Fibroblast of lung (primary cell): ENCODE measurements at regions not wholly inside any gene's neighbourhood (a gene's known extent, or its start where the extent isn't known, plus 50 kb on each side); places are given as distances from the start of the nearest gene placed in this dataset.

Experiments
- CTCF ChIP-seq, 2 donors: IDR thresholded peaks in 1 of 2; conservative IDR thresholded peaks in 1 of 2; 1 replicate in 1 of 2; 2 replicates in 1 of 2; pipeline ENCODE4 v1.5.1; 2011 to 2012; ENCODE audit warnings: low read length in 2 of 2, control low read depth in 1 of 2, inconsistent platforms in 1 of 2, low read depth in 1 of 2, mild to moderate bottlenecking in 1 of 2
- EZH2 ChIP-seq: IDR thresholded peaks from 2 replicates; pipeline ENCODE4 v1.5.1; 2012; ENCODE audit warnings: low read length, control low read depth, mild to moderate bottlenecking; ENCODE audit errors: missing control alignments

DNA sequence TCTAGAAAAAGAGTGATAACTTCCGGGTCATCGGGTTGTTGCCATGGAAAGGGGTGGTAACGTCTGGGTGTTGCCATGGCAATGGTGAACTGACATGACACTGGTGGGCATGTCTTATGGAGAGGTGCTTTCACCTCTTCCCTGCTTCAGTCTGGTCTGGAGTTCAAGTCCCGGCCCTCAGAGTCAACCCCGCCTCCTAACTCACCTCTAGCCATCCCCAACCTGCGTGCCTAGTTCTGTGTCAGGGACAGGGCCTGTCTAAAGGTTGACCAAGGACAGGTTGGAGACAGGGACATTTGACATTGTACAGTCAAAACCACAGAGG, 96.0 kb downstream of the LSM3 start:
- TF ChIP-seq EZH2 (no peak), CTCF (conservative IDR thresholded peaks at IDR 0.05 in 1 of 2, IDR thresholded peaks at IDR 0.05 in 1 of 2; ENCODE audit: low read depth in 1 of 2, low read length in 2 of 2) (no peak)
